ENCODE measurements at regions not wholly inside any gene's neighbourhood (a gene's known extent, or its start where the extent isn't known, plus 50 kb on each side); places are given as distances from the start of the nearest gene placed in this dataset.

GRCh38 chr16:54336631-54337204 is 50.1 kb upstream of the IRX3 start:
- 38 to 53% methylated on average over 4 of the region's 4 CpGs for WGBS, 2 experiments (ENCODE audit: low coverage in 1 of 2, low lambda C conversion rate in 2 of 2, missing lambda C conversion rate in 2 of 2)
- Histone ChIP-seq H2AFZ (no peak overlapping the region), H3K27me3 (replicated peaks; ENCODE audit: insufficient read depth) (peaks cover 7% of the 10 kb centered on the region; the same call in 1 of the 2 replicates), H3K9me3 (ENCODE audit: low read depth) (no peaks in the 10 kb centered on the region), H3K9me2 (ENCODE audit: insufficient read depth) (no peaks in the 10 kb centered on the region), H3K36me3 (ENCODE audit: low read depth) (no peaks in the 10 kb centered on the region), H3K79me2 (ENCODE audit: insufficient read depth) (no peaks in the 10 kb centered on the region), H3K4me1 (ENCODE audit: insufficient read depth) (no peaks in the 10 kb centered on the region), H4K20me1 (ENCODE audit: insufficient read depth) (no peaks in the 10 kb centered on the region), H3K4me3 (no peak overlapping the region), H3F3A (ENCODE audit: insufficient read depth) (no peaks in the 10 kb centered on the region), H3K9ac (no peak overlapping the region), H3K27ac (no peak overlapping the region), H3K4me2 (ENCODE audit: unreplicated experiment) (no peak overlapping the region)
- in situ Hi-C loops (cut with MboI): no loop called here
- no peak for TF ChIP-seq EZH2 (IDR thresholded peaks at IDR 0.05; ENCODE audit: insufficient read depth, poor library complexity, severe bottlenecking)
- TF ChIP-seq EZH2phosphoT487 (IDR thresholded peaks at IDR 0.05; ENCODE audit: insufficient read depth, low read depth): no peak
- no peak for DNase-seq

Measured in GM23248 (cell line).